ENCODE measurements at regions not wholly inside any gene's neighbourhood (a gene's known extent, or its start where the extent isn't known, plus 50 kb on each side); places are given as distances from the start of the nearest gene placed in this dataset.

DNA sequence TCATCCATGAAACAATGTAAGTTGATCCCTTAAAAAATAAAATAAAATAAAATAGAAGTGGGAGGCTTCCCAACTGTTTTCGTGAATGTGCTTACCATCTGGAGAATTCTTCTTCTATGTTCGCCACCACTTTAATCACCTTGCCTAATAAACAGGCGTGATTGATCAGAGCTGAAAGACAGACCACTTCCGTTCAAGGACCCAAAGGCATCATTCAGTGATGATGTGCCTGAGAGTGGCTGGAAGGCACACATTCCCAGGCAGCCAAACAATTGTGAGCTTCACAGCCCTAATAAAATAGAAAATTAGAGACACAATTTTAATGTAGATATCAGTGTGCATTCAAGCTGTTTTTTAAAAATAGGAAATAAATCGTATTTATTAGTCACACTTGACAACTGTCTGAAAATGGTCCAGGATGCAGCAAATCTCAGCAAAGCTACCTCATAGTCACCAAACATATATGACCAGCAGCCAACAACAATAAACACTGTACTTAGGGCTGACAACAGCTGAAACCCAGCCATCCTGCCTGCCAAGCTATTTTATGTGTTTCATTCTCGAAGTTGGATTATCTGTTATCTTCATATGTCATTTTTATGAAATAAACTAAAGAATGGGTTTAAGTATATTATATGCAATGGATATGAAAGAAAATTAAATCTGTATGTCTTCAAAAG lies 163.2 kb upstream of the FAM9B start:
- ATAC-seq (no peak), DNase-seq (no peak)
- Histone ChIP-seq H3K4me3 (no peak overlapping the region), H3K27ac (no peak overlapping the region), H3K4me1 (no peaks in the 10 kb centered on the region), H3K36me3 (no peaks in the 10 kb centered on the region), H3K9me3 (no peaks in the 10 kb centered on the region), H3K27me3 (no peaks in the 10 kb centered on the region)
- in situ Hi-C loops (cut with MboI; ENCODE audit: low sequenced_read_pairs in 4 of 4) (no loop called here), intact Hi-C loops (cut with DNase I; ENCODE audit: low total_unique reads) (no loop called here)
- TF ChIP-seq, protein P1, sequence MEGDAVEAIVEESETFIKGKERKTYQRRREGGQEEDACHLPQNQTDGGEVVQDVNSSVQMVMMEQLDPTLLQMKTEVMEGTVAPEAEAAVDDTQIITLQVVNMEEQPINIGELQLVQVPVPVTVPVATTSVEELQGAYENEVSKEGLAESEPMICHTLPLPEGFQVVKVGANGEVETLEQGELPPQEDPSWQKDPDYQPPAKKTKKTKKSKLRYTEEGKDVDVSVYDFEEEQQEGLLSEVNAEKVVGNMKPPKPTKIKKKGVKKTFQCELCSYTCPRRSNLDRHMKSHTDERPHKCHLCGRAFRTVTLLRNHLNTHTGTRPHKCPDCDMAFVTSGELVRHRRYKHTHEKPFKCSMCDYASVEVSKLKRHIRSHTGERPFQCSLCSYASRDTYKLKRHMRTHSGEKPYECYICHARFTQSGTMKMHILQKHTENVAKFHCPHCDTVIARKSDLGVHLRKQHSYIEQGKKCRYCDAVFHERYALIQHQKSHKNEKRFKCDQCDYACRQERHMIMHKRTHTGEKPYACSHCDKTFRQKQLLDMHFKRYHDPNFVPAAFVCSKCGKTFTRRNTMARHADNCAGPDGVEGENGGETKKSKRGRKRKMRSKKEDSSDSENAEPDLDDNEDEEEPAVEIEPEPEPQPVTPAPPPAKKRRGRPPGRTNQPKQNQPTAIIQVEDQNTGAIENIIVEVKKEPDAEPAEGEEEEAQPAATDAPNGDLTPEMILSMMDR (IDR thresholded peaks at IDR 0.05 in 4 of 5, conservative IDR thresholded peaks at IDR 0.05 in 1 of 5) = no peak
- TF ChIP-seq POLR2A (IDR thresholded peaks at IDR 0.05) = no peak

DNA sequence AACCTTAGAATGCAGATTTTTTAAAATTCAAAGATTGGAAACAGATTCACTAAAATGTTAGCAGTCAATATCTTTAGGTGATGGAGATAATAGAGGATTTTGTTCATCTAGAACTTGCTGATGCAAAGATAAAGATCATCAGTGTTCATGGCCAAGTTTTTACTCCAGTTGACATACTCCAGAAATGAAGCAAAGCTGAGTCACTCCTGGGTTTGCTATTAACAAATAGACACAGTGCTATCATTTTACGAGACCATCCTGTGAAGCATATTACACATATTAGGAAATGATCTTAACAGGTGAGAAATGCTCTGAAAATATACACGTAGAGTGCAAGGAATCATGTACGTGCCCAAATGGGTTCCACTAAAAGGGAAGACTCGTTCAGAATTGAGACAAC lies 170.6 kb upstream of the FAM9B start:
- intact Hi-C loops (cut with DNase I; ENCODE audit: low total_unique reads) = no loop called here
- H3K27ac ChIP-seq = no peak overlapping the region
- in situ Hi-C loops (cut with MboI; ENCODE audit: low sequenced_read_pairs in 4 of 4) = no loop called here
- H3K4me3 ChIP-seq = no peak overlapping the region
- no peaks in the 10 kb centered on the region for H3K4me1 ChIP-seq
- H3K9me3 ChIP-seq = no peaks in the 10 kb centered on the region
- DNase-seq (no peak), ATAC-seq (no peak)
- TF ChIP-seq, protein P1 (IDR thresholded peaks at IDR 0.05 in 4 of 5, conservative IDR thresholded peaks at IDR 0.05 in 1 of 5) = no peak
- no peak for TF ChIP-seq POLR2A (IDR thresholded peaks at IDR 0.05)
- peaks cover 0 to 6% (median 5%) of the 10 kb centered on the region in 3 donors for H3K27me3 ChIP-seq
- no peaks in the 10 kb centered on the region for H3K36me3 ChIP-seq

DNA sequence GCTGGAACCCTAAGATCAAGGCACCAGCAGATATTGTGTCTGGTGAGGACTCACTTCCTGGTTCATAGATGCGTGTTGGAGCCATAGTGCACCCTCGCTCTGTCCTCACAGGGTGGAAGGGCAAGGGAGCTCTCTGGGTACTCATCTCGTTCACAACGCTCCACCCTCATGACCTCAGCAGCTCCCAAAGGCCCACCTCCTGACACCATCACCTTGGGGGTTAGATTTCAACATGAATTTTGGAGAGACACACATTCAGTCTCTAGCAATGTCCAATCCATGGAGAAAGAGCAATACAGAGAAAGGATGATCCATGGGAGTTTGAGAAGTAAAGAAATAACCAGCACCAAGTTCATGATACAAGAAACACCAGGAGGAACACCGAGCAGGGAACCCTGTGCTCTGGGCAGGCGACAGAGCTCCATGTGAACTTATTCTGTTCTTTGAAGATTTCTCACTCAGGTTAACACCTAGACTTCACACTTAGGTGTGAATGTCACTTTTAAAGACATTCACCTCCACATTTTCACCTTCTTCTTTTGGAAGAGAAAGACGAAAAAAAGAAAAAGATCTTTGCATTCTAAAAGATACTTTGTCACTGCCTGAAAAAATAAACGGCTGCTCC lies 171.8 kb upstream of the FAM9B start:
- Histone ChIP-seq H3K27ac (no peak overlapping the region), H3K4me1 (no peaks in the 10 kb centered on the region), H3K9me3 (no peaks in the 10 kb centered on the region), H3K27me3 (peaks cover 0 to 6% (median 5%) of the 10 kb centered on the region in 3 donors), H3K36me3 (no peaks in the 10 kb centered on the region), H3K4me3 (no peak overlapping the region)
- in situ Hi-C loops (cut with MboI; ENCODE audit: low sequenced_read_pairs in 4 of 4) (no loop called here), intact Hi-C loops (cut with DNase I; ENCODE audit: low total_unique reads) (no loop called here)
- DNase-seq (no peak), ATAC-seq (no peak)
- TF ChIP-seq, protein P1 (IDR thresholded peaks at IDR 0.05 in 4 of 5, conservative IDR thresholded peaks at IDR 0.05 in 1 of 5) = no peak
- TF ChIP-seq POLR2A (IDR thresholded peaks at IDR 0.05) = no peak

DNA sequence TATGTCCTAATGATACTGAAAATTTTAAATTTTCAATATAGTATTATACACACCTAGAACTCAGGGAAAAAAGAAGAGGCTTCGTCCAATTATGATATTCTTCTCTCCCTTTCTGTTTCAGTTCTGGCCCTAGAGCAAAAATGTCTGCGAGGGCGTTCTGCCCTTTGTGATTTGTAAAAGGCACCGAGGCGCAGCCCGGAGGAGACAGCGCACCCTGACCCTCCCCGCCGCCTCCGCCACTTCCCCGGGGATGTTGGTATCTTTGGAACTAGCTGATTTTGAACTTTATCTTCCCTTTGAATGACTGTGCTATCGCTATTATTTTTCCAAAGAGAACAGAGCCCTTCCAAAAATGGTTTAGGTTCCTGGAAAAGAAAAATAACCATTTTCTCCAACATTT lies 173.2 kb upstream of the FAM9B start:
- in situ Hi-C loops (cut with MboI; ENCODE audit: low sequenced_read_pairs in 4 of 4) = no loop called here
- DNase-seq (no peak), ATAC-seq (no peak)
- Histone ChIP-seq H3K4me3 (no peak overlapping the region), H3K36me3 (no peaks in the 10 kb centered on the region), H3K4me1 (no peaks in the 10 kb centered on the region), H3K27ac (no peak overlapping the region), H3K27me3 (peaks cover 0 to 6% (median 5%) of the 10 kb centered on the region in 3 donors), H3K9me3 (no peaks in the 10 kb centered on the region)
- TF ChIP-seq POLR2A (IDR thresholded peaks at IDR 0.05) = no peak
- TF ChIP-seq, protein P1 (IDR thresholded peaks at IDR 0.05 in 4 of 5, conservative IDR thresholded peaks at IDR 0.05 in 1 of 5) = no peak
- intact Hi-C loops (cut with DNase I; ENCODE audit: low total_unique reads) = no loop called here

Measured in gastrocnemius medialis (tissue), 4 donors.